Fibroblast of lung (primary cell): ENCODE measurements at regions not wholly inside any gene's neighbourhood (a gene's known extent, or its start where the extent isn't known, plus 50 kb on each side); places are given as distances from the start of the nearest gene placed in this dataset.

Source experiments
- DNase-seq, 2 donors: peaks; one replicate each; pipeline versions ENCODE4 v3.0.0 to v3.0.0-alpha.2; 2010; ENCODE audit warnings: low read depth in 2 of 2
- H2AFZ ChIP-seq: 2 replicates; pipeline ENCODE4 v1.5.1; 2012; ENCODE audit warnings: low read length, control low read depth, inconsistent platforms
- H3K27ac ChIP-seq: 2 replicates; pipeline ENCODE4 v1.5.1; 2011; ENCODE audit warnings: low read length, control low read depth; ENCODE audit not compliant: insufficient read depth
- H3K27me3 ChIP-seq: 2 replicates; pipeline ENCODE4 v1.5.1; 2011; ENCODE audit warnings: mild to moderate bottlenecking, low read length; ENCODE audit not compliant: control insufficient read depth, insufficient read depth
- H3K36me3 ChIP-seq: 2 replicates; pipeline ENCODE4 v1.5.1; 2011; ENCODE audit warnings: low read length; ENCODE audit not compliant: control insufficient read depth, insufficient read depth
- H3K4me1 ChIP-seq: 2 replicates; pipeline ENCODE4 v1.5.1; 2011; ENCODE audit warnings: low read length; ENCODE audit not compliant: control insufficient read depth, insufficient read depth; ENCODE audit errors: extremely low read depth
- H3K4me2 ChIP-seq: 2 replicates; pipeline ENCODE4 v1.5.1; 2011; ENCODE audit warnings: low read length, control low read depth; ENCODE audit not compliant: insufficient read depth; ENCODE audit errors: extremely low read depth
- H3K4me3 ChIP-seq, 4 experiments: fragments of 200-600 bp in 1 of 4; sonication (generic) in 1 of 4; replicated peaks in 1 of 4; 2 replicates each; pipeline ENCODE4 v1.5.1; 2011 to 2016; ENCODE audit warnings: low read length in 4 of 4, low read depth in 3 of 4, mild to moderate bottlenecking in 3 of 4, control low read depth in 2 of 4, inconsistent platforms in 1 of 4, mixed read lengths in 1 of 4; ENCODE audit not compliant: insufficient read depth in 1 of 4; ENCODE audit errors: control extremely low read depth in 1 of 4
- H3K79me2 ChIP-seq: 2 replicates; pipeline ENCODE4 v1.5.1; 2012; ENCODE audit warnings: mild to moderate bottlenecking, low read length, inconsistent platforms; ENCODE audit not compliant: control insufficient read depth, insufficient read depth
- H3K9ac ChIP-seq: 2 replicates; pipeline ENCODE4 v1.5.1; 2011; ENCODE audit warnings: mild to moderate bottlenecking, low read length, control low read depth; ENCODE audit not compliant: insufficient read depth
- H3K9me3 ChIP-seq: 2 replicates; pipeline ENCODE4 v1.5.1; 2012; ENCODE audit warnings: low read depth, low read length; ENCODE audit not compliant: control insufficient read depth, insufficient read depth
- H4K20me1 ChIP-seq: 2 replicates; pipeline ENCODE4 v1.5.1; 2011; ENCODE audit warnings: low read length; ENCODE audit not compliant: control insufficient read depth, insufficient read depth; ENCODE audit errors: extremely low read depth
- CTCF ChIP-seq, 2 donors: IDR thresholded peaks in 1 of 2; conservative IDR thresholded peaks in 1 of 2; 1 replicate in 1 of 2; 2 replicates in 1 of 2; pipeline ENCODE4 v1.5.1; 2011 to 2012; ENCODE audit warnings: low read length in 2 of 2, control low read depth in 1 of 2, inconsistent platforms in 1 of 2, low read depth in 1 of 2, mild to moderate bottlenecking in 1 of 2
- EZH2 ChIP-seq: IDR thresholded peaks from 2 replicates; pipeline ENCODE4 v1.5.1; 2012; ENCODE audit warnings: low read length, control low read depth, mild to moderate bottlenecking; ENCODE audit errors: missing control alignments

DNA sequence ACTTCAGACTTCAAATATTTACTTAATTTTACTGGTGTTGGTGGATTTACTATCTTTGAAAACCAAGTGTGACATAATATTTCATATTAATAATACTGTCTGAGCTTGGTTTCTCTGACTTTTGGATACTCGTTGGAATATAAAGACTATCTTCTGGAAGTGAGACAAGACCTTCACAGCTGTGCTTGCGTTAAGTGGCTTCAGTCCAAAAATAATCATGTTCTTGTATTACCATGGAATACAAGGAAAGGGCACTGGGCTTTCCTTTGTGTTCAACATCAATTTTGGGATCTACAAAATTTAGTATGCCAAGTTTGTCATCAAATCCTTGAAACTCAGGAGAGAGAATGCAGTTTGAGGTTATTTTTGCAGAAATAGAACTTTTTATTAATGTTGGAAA lies 712.4 kb upstream of the LCORL start:
- DNase-seq = peak in 1 of 2 donors; percentile 20
- H3K4me1 ChIP-seq = no peaks in the 10 kb centered on the region
- H3K27ac ChIP-seq = no peak overlapping the region
- no peak overlapping the region for H3K4me2 ChIP-seq
- no peaks in the 10 kb centered on the region for H3K79me2 ChIP-seq
- no peaks in the 10 kb centered on the region for H3K36me3 ChIP-seq
- H2AFZ ChIP-seq = no peak overlapping the region
- TF ChIP-seq EZH2 = no peak
- TF ChIP-seq CTCF (conservative IDR thresholded peaks at IDR 0.05 in 1 of 2, IDR thresholded peaks at IDR 0.05 in 1 of 2; ENCODE audit: low read depth in 1 of 2, low read length in 2 of 2) = no peak
- H3K9me3 ChIP-seq = no peaks in the 10 kb centered on the region
- no peaks in the 10 kb centered on the region for H3K27me3 ChIP-seq
- H4K20me1 ChIP-seq = no peaks in the 10 kb centered on the region
- H3K9ac ChIP-seq = no peak overlapping the region
- H3K4me3 ChIP-seq = no peak overlapping the region

- Histone ChIP-seq H3K4me3 (no peak overlapping the region), H3K27ac (no peak overlapping the region), H3K4me1 (no peaks in the 10 kb centered on the region), H4K20me1 (no peaks in the 10 kb centered on the region), H3K27me3 (no peaks in the 10 kb centered on the region), H3K9me3 (no peaks in the 10 kb centered on the region), H3K36me3 (no peaks in the 10 kb centered on the region), H3K4me2 (no peak overlapping the region), H3K9ac (no peak overlapping the region), H3K79me2 (no peaks in the 10 kb centered on the region), H2AFZ (no peak overlapping the region)
- no peak for DNase-seq
- TF ChIP-seq CTCF (conservative IDR thresholded peaks at IDR 0.05 in 1 of 2, IDR thresholded peaks at IDR 0.05 in 1 of 2; ENCODE audit: low read depth in 1 of 2, low read length in 2 of 2) = no peak
- no peak for TF ChIP-seq EZH2
These were observed 701.2 kb upstream of the LCORL start for GRCh38 chr4:18722748-18723191.

DNA sequence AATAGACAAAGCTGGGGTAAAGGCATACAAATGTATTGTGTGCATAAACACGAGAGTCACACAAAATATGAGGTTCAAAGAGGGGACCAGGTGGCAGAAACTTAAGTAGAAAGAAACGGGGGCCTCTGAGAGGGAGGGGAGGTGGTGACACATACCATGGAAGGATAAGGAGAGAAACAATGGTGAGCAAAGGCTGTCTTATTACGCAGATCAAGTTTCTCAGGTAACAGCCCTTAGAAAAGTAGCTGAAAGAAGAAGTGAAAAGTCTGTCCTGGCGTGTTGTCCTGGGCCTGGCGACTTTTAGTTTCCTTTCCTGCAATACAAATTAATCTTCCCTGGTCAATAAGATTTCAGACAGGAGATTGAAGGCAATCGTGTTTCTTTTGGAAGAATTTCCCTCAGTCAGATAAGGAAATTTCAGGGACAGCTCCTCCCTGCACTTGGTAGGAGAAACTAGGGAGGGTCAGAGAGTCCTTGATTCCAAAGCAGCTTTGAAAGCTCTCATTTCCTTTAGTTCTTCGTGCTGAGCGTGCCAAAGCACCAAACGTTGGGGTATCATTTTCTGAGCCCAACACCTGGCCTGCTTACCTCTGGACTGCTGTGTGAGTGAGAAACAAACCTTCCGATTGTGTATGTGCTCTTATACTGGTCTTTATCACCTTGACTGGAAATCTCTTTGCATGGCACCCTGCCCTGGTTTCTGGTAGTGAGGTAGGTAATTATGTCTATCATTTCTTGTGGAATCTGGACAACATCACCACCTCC lies 676.7 kb upstream of the LCORL start:
- no peaks in the 10 kb centered on the region for H3K79me2 ChIP-seq
- no peaks in the 10 kb centered on the region for H4K20me1 ChIP-seq
- TF ChIP-seq EZH2 (no peak), CTCF (conservative IDR thresholded peaks at IDR 0.05 in 1 of 2, IDR thresholded peaks at IDR 0.05 in 1 of 2; ENCODE audit: low read depth in 1 of 2, low read length in 2 of 2) (no peak)
- no peak overlapping the region for H3K4me2 ChIP-seq
- H3K9me3 ChIP-seq = no peaks in the 10 kb centered on the region
- H3K27ac ChIP-seq = no peak overlapping the region
- no peak overlapping the region for H2AFZ ChIP-seq
- H3K27me3 ChIP-seq = no peaks in the 10 kb centered on the region
- no peaks in the 10 kb centered on the region for H3K4me1 ChIP-seq
- DNase-seq = no peak
- no peaks in the 10 kb centered on the region for H3K36me3 ChIP-seq
- H3K4me3 ChIP-seq = no peak overlapping the region
- H3K9ac ChIP-seq = no peak overlapping the region
